Fibroblast of lung (primary cell): ENCODE measurements at regions not wholly inside any gene's neighbourhood (a gene's known extent, or its start where the extent isn't known, plus 50 kb on each side); places are given as distances from the start of the nearest gene placed in this dataset.

Source experiments
- CTCF ChIP-seq, 2 donors: IDR thresholded peaks in 1 of 2; conservative IDR thresholded peaks in 1 of 2; 1 replicate in 1 of 2; 2 replicates in 1 of 2; pipeline ENCODE4 v1.5.1; 2011 to 2012; ENCODE audit warnings: low read length in 2 of 2, control low read depth in 1 of 2, inconsistent platforms in 1 of 2, low read depth in 1 of 2, mild to moderate bottlenecking in 1 of 2
- EZH2 ChIP-seq: IDR thresholded peaks from 2 replicates; pipeline ENCODE4 v1.5.1; 2012; ENCODE audit warnings: low read length, control low read depth, mild to moderate bottlenecking; ENCODE audit errors: missing control alignments

DNA sequence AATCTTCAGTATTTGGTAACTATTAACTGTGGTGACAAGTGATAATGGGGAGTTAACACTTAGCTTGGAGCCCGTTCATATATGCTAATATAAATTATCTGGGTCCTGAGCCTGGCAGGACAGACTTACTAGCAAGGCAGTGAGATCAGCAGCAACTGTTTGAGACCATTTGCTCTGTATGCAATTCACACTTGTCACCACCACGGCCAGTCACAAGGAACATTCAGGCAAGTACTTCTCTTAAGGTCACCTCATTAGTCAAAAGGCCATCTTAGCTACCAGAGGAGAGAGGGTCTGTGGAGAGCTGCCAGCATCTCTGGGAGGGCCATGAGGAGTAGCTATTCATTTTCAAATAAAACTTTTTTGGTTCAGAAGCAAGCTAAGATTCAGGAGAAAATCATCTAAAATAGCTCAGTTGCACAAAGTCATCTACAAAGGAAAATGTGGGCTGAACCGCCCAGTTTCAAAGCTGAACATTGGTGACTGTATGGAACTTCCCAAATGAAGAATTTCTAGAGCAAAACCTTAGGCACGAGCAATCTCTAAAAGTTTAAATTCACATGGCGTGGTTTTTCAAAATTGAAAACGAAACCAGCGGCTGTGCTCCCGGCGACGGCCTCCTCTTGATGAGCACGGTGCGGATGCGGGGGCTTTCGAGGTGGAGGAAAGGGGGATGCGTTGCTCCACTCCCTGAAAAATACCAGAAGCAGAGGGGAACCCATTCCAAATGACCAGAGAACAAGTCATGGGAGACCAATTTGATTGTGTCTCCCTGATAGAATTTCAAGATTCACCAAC lies 233.5 kb upstream of the MGMT start:
- TF ChIP-seq CTCF (conservative IDR thresholded peaks at IDR 0.05 in 1 of 2, IDR thresholded peaks at IDR 0.05 in 1 of 2; ENCODE audit: low read depth in 1 of 2, low read length in 2 of 2) (no peak), EZH2 (no peak)
